NCI-H146 treated with DMSO at 0.1 percent for 48 hours (cell line): ENCODE measurements at regions not wholly inside any gene's neighbourhood (a gene's known extent, or its start where the extent isn't known, plus 50 kb on each side); places are given as distances from the start of the nearest gene placed in this dataset.
"Not testable (repeated sequence)": the region's sequence is repeated elsewhere in the genome, so short reads cannot be mapped to it uniquely, and the experiment has no call there.

Source experiments
- DNase-seq: peaks from one replicate; lab custom pipeline; 2025; ENCODE audit not compliant: unreplicated experiment; lab: John Stamatoyannopoulos, UW

- no peak for DNase-seq
Observed at GRCh38 chr11:44361813-44362212, 51.9 kb upstream of the ALX4 start.

- DNase-seq, result no peak
Observed at GRCh38 chr11:44363116-44363515, 53.2 kb upstream of the ALX4 start.

GRCh38 chr11:44364596-44364995 is 54.7 kb upstream of the ALX4 start:
- DNase-seq, result no peak

GRCh38 chr11:44365616-44366015 is 55.7 kb upstream of the ALX4 start:
- DNase-seq, result no peak

GRCh38 chr11:44366026-44366425 is 56.1 kb upstream of the ALX4 start:
- no peak for DNase-seq

GRCh38 chr11:44366741-44367140 is 56.8 kb upstream of the ALX4 start:
- DNase-seq, result no peak

- no peak for DNase-seq
Observed at GRCh38 chr11:44367452-44367851, 57.5 kb upstream of the ALX4 start.

GRCh38 chr11:44368886-44369285 is 58.9 kb upstream of the ALX4 start:
- DNase-seq, result no peak

- not testable (repeated sequence) for DNase-seq
Observed at GRCh38 chr11:44371042-44371441, 61.1 kb upstream of the ALX4 start.

GRCh38 chr11:44371706-44372105 is 61.8 kb upstream of the ALX4 start:
- DNase-seq, result no peak

GRCh38 chr11:44372989-44373388 is 63.0 kb upstream of the ALX4 start:
- DNase-seq, result no peak

GRCh38 chr11:44374001-44374400 is 64.1 kb upstream of the ALX4 start:
- DNase-seq, result no peak

- no peak for DNase-seq
Observed at GRCh38 chr11:44376423-44376822, 66.5 kb upstream of the ALX4 start.

- no peak for DNase-seq
Observed at GRCh38 chr11:44377121-44377520, 67.2 kb upstream of the ALX4 start.

GRCh38 chr11:44377914-44378321 is 68.0 kb upstream of the ALX4 start:
- DNase-seq, result no peak

GRCh38 chr11:44379141-44380008 is 69.4 kb upstream of the ALX4 start:
- no peak for DNase-seq

GRCh38 chr11:44380009-44380313 is 70.0 kb upstream of the ALX4 start:
- no peak for DNase-seq

GRCh38 chr11:44380820-44381219 is 70.9 kb upstream of the ALX4 start:
- no peak for DNase-seq

- DNase-seq, result no peak
Observed at GRCh38 chr11:44381261-44381660, 71.3 kb upstream of the ALX4 start.

GRCh38 chr11:44382118-44382517 is 72.2 kb upstream of the ALX4 start:
- no peak for DNase-seq

- DNase-seq, result no peak
Observed at GRCh38 chr11:44382656-44383240, 72.8 kb upstream of the ALX4 start.

GRCh38 chr11:44383246-44383645 is 73.3 kb upstream of the ALX4 start:
- no peak for DNase-seq

GRCh38 chr11:44387415-44387814 is 77.5 kb upstream of the ALX4 start:
- DNase-seq, result no peak
